ENCODE measurements at regions not wholly inside any gene's neighbourhood (a gene's known extent, or its start where the extent isn't known, plus 50 kb on each side); places are given as distances from the start of the nearest gene placed in this dataset.
"Not testable (repeated sequence)": the region's sequence is repeated elsewhere in the genome, so short reads cannot be mapped to it uniquely, and the experiment has no call there.

DNA sequence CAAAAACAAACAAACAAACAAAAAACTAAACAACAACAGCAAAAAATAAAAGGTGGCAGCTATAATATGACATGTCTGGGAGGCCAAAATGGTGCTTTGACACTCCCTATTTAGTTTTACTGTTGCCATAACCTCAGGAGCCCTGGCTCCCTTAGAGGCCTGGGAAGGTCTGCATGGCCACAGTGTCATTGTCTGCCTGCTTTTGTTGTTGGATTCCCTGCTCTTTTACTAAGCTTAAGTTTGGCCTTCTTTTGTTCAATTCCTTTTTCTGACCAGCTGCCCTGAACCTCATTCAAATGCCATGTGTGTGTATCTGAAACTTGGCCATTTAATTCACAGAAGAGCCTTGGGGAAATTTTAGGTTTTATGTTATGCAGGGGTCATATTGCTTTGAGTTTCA, 458.2 kb downstream of the TMEM232 start:
- Histone ChIP-seq H3K36me3 (no peaks in the 10 kb centered on the region), H3K27me3 (ENCODE audit: insufficient read depth, low read depth, severe bottlenecking) (no peaks in the 10 kb centered on the region), H3K9me3 (ENCODE audit: severe bottlenecking) (no peaks in the 10 kb centered on the region), H3K27ac (no peak overlapping the region), H3K4me3 (ENCODE audit: low read depth, low read length) (no peak overlapping the region)
- TF ChIP-seq, protein P1, sequence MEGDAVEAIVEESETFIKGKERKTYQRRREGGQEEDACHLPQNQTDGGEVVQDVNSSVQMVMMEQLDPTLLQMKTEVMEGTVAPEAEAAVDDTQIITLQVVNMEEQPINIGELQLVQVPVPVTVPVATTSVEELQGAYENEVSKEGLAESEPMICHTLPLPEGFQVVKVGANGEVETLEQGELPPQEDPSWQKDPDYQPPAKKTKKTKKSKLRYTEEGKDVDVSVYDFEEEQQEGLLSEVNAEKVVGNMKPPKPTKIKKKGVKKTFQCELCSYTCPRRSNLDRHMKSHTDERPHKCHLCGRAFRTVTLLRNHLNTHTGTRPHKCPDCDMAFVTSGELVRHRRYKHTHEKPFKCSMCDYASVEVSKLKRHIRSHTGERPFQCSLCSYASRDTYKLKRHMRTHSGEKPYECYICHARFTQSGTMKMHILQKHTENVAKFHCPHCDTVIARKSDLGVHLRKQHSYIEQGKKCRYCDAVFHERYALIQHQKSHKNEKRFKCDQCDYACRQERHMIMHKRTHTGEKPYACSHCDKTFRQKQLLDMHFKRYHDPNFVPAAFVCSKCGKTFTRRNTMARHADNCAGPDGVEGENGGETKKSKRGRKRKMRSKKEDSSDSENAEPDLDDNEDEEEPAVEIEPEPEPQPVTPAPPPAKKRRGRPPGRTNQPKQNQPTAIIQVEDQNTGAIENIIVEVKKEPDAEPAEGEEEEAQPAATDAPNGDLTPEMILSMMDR (IDR thresholded peaks at IDR 0.05; ENCODE audit: low read depth, low read length), result no peak
- no peak for DNase-seq

DNA sequence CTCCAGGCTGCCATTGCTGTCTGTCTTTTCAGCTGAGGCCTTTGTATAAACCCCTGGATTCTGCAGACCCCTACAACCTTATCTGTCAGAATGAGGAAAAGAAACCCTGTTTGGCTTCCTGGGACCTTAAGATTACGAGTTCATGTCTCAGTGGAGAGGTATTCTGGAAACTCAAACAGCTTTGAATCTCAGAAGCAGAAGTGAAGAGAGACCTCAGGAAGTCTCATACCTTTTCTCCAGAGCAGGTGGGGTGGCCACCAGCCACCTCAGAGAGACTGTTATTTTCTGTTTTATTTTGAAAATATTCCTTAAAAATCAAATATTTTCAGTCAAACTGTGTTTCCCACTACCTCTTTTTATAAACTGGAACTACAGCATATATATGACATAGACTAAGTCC, 457.5 kb downstream of the TMEM232 start:
- Histone ChIP-seq H3K36me3 (no peaks in the 10 kb centered on the region), H3K9me3 (ENCODE audit: severe bottlenecking) (no peaks in the 10 kb centered on the region), H3K27me3 (ENCODE audit: insufficient read depth, low read depth, severe bottlenecking) (no peaks in the 10 kb centered on the region), H3K27ac (no peak overlapping the region), H3K4me3 (ENCODE audit: low read depth, low read length) (no peak overlapping the region)
- TF ChIP-seq, protein P1 (IDR thresholded peaks at IDR 0.05; ENCODE audit: low read depth, low read length), result no peak
- no peak for DNase-seq

DNA sequence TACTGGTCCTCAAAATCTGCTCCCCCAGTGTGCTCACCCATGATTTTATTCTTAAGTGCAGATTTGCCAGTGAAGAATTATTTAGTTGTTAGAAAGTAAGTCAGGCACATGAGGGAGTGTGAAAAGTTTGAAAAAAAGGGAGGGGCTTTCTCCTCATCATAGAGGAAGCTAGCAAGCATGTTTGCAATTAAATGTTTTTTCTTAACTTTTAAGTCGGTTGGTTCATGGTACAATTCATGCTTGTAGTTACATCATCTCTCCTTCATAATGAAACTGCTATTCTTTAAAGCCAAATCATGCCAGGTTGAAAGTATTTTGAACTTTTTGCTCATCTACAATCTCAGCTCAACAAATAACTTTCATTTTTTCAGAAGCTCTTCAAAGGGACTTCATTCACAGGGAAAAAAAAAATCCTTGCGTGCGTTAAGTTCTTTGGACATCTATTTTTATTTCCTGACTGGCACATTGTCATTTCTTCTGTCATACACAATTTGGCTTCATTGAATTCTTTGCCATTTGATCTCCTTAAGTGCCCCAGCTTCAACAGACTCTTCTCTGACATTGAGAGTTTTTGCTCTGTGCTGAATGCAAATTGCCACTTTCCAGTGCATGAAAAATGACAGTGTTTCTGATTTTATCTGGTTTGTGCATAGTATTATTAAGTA, 456.9 kb downstream of the TMEM232 start:
- Histone ChIP-seq H3K4me3 (ENCODE audit: low read depth, low read length) (no peak overlapping the region), H3K9me3 (ENCODE audit: severe bottlenecking) (no peaks in the 10 kb centered on the region), H3K27ac (no peak overlapping the region)

DNA sequence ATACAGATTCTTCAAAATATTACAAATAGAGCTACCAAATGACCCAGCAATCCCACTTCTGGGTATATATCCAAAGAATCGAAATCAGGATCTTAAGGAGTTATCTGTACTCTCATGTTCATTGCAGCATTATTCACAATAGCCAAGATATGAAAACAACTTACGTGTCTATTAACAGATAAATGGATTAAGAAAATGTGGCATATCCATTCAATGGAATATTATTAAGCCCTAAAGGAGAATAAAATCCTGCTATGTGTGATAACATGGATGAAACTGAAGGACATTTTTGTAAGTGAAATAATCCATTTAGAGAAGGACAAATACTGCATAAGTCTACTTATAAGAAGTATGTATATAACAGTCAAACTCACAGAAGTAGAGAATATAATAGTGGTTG, 450.6 kb downstream of the TMEM232 start:
- H3K9me3 ChIP-seq (ENCODE audit: severe bottlenecking), result no peaks in the 10 kb centered on the region
- H3K4me3 ChIP-seq (ENCODE audit: low read depth, low read length), result no peak overlapping the region
- no peaks in the 10 kb centered on the region for H3K27me3 ChIP-seq (ENCODE audit: insufficient read depth, low read depth, severe bottlenecking)
- 0 out of 2 replicates have a peak, but pooled peaks cover 2% of the 10 kb centered on the region for H3K36me3 ChIP-seq
- DNase-seq, result no peak
- no peak overlapping the region for H3K27ac ChIP-seq
- TF ChIP-seq, protein P1 (IDR thresholded peaks at IDR 0.05; ENCODE audit: low read depth, low read length), result no peak

More for the DNA sequence above, 456.9 kb downstream of the TMEM232 start:
- TF ChIP-seq, protein P1 (IDR thresholded peaks at IDR 0.05; ENCODE audit: low read depth, low read length), result no peak
- DNase-seq, result no peak
- H3K36me3 ChIP-seq, result no peaks in the 10 kb centered on the region
- H3K27me3 ChIP-seq (ENCODE audit: insufficient read depth, low read depth, severe bottlenecking), result no peaks in the 10 kb centered on the region

DNA sequence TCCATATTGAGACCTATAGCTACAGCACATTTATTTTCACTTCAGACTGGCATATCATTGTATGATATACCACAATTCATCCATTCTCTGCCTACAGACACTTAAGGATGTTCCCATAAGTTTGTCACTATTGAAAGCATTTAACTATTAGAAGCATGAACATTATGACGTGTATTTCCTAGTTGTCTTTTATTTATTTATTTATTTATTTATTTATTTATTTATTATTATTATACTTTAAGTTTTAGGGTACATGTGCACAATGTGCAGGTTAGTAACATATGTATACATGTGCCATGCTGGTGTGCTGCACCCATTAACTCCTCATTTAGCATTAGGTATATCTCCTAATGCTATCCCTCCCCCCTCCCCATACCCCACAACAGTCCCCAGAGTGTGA, 448.0 kb downstream of the TMEM232 start:
- DNase-seq; H3K27ac ChIP-seq; H3K9me3 ChIP-seq (ENCODE audit: severe bottlenecking); H3K36me3 ChIP-seq; H3K4me3 ChIP-seq (ENCODE audit: low read depth, low read length); H3K27me3 ChIP-seq (ENCODE audit: insufficient read depth, low read depth, severe bottlenecking): not testable (repeated sequence)

DNA sequence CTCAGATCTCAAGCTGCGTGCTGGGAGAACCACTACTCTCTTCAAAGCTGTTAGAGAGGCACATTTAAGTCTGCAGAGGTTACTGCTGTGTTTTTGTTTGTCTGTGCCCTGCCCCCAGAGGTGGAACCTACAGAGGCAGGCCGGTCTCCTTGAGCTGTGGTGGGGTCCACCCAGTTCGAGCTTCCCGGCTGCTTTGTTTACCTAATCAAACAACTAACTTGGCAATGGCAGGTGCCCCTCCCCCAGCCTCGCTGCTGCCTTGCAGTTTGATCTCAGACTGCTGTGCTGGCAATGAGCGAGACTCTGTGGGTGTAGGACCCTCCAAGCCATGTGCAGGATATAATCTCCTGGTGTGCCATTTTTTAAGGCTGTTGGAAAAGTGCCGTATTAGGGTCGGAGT, 442.4 kb downstream of the TMEM232 start:
- H3K36me3 ChIP-seq; H3K27ac ChIP-seq; H3K27me3 ChIP-seq (ENCODE audit: insufficient read depth, low read depth, severe bottlenecking); DNase-seq; H3K4me3 ChIP-seq (ENCODE audit: low read depth, low read length); H3K9me3 ChIP-seq (ENCODE audit: severe bottlenecking): not testable (repeated sequence)
